OCI-LY7 (cell line): ENCODE measurements at regions not wholly inside any gene's neighbourhood (a gene's known extent, or its start where the extent isn't known, plus 50 kb on each side); places are given as distances from the start of the nearest gene placed in this dataset.

Source experiments
- CTCF ChIP-seq: fragments of 200-600 bp; sonication (generic); conservative IDR thresholded peaks from 2 replicates; pipeline ENCODE4 v1.5.1; 2014; ENCODE audit warnings: mild to moderate bottlenecking, antibody characterized with exemption, low read length, moderate library complexity, mixed read lengths
- EZH2phosphoT487 ChIP-seq: fragments of 200-600 bp; sonication (generic); IDR thresholded peaks from 2 replicates; pipeline ENCODE4 v1.6.1; 2018; ENCODE audit warnings: low read depth, borderline replicate concordance, mild to moderate bottlenecking, mixed run types, antibody characterized with exemption, low read length, moderate library complexity, mixed read lengths

- TF ChIP-seq CTCF = no peak
- TF ChIP-seq EZH2phosphoT487 = no peak
Measured at GRCh38 chr5:173466227-173466626, 138.0 kb upstream of the STC2 start.
